Nephron (organoid): ENCODE measurements at regions not wholly inside any gene's neighbourhood (a gene's known extent, or its start where the extent isn't known, plus 50 kb on each side); places are given as distances from the start of the nearest gene placed in this dataset.

ENCODE experiments used
- H3K27ac Mint-ChIP-seq, 3 experiments: 2 replicates each; pipeline ENCODE4 v1.8.0; 2020; ENCODE audit warnings: mixed read lengths in 3 of 3, mild to moderate bottlenecking in 2 of 3, moderate library complexity in 1 of 3
- H3K27me3 Mint-ChIP-seq: 2 replicates; pipeline ENCODE4 v1.8.0; 2021; ENCODE audit warnings: low read depth, mild to moderate bottlenecking, moderate library complexity, mixed read lengths
- H3K36me3 Mint-ChIP-seq: 2 replicates; pipeline ENCODE4 v1.8.0; 2020; ENCODE audit warnings: low read depth, mixed read lengths
- H3K4me1 Mint-ChIP-seq: 2 replicates; pipeline ENCODE4 v1.8.0; 2020; ENCODE audit warnings: mixed read lengths
- H3K4me3 Mint-ChIP-seq, 3 experiments: 2 replicates each; pipeline ENCODE4 v1.8.0; 2020; ENCODE audit warnings: mild to moderate bottlenecking in 3 of 3, mixed read lengths in 3 of 3, moderate library complexity in 2 of 3
- H3K9me3 Mint-ChIP-seq: 2 replicates; pipeline ENCODE4 v1.8.0; 2020; ENCODE audit warnings: mixed read lengths
- TF ChIP-seq, protein P1 (sequence below), 3 experiments: fragments of 200-600 bp; sonication (generic); IDR thresholded peaks; one replicate each; pipeline ENCODE4 v1.5.0; 2021; ENCODE audit warnings: antibody characterized with exemption in 3 of 3; ENCODE audit not compliant: unreplicated experiment in 3 of 3

DNA sequence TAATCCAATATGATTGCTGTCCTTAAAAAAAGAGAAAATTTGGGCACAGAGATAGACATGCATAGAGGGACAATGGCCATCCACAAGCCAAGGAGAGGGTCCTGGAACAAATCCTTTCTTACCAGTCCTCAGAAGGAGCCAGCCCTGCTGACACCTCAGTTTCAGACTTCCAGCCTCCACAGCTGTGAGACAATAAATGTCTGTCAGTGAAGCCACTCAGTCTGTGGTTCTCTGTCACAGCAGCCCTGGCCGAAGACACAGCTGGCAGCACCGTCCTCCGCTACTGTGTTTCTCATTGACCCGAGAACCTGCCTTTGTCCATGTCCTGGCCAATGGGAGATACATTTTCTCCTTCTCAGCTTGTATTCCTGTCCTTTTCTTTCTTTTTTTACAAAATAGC is 207.9 kb downstream of the TM9SF2 start:
- no peaks in the 10 kb centered on the region for H3K36me3 Mint-ChIP-seq
- no peak overlapping the region for H3K27ac Mint-ChIP-seq
- no peaks in the 10 kb centered on the region for H3K27me3 Mint-ChIP-seq
- no peak overlapping the region for H3K4me3 Mint-ChIP-seq
- H3K9me3 Mint-ChIP-seq: no peaks in the 10 kb centered on the region
- no peaks in the 10 kb centered on the region for H3K4me1 Mint-ChIP-seq
- TF ChIP-seq, protein P1, sequence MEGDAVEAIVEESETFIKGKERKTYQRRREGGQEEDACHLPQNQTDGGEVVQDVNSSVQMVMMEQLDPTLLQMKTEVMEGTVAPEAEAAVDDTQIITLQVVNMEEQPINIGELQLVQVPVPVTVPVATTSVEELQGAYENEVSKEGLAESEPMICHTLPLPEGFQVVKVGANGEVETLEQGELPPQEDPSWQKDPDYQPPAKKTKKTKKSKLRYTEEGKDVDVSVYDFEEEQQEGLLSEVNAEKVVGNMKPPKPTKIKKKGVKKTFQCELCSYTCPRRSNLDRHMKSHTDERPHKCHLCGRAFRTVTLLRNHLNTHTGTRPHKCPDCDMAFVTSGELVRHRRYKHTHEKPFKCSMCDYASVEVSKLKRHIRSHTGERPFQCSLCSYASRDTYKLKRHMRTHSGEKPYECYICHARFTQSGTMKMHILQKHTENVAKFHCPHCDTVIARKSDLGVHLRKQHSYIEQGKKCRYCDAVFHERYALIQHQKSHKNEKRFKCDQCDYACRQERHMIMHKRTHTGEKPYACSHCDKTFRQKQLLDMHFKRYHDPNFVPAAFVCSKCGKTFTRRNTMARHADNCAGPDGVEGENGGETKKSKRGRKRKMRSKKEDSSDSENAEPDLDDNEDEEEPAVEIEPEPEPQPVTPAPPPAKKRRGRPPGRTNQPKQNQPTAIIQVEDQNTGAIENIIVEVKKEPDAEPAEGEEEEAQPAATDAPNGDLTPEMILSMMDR (IDR thresholded peaks at IDR 0.05; ENCODE audit: unreplicated experiment in 3 of 3): no peak

DNA sequence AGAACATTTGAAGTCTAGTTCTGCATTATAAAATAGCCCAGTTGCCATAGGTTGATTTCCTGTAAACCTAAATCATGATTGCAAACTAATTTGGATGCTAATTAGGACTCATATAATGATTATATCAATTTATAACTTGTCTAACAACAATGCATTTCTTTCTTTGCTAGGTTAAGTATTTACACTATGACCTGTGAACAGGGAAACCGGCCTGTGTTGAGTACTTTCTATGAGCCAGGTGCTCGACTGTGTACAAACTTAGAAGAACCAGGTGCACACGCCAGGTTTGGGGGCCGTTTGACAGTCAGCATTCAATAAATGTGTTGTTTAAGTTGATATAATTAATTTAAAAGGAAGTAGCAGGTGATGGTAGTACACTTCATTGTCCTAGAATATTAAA is 203.1 kb downstream of the TM9SF2 start:
- no peaks in the 10 kb centered on the region for H3K36me3 Mint-ChIP-seq
- peaks cover 8% of the 10 kb centered on the region for H3K27me3 Mint-ChIP-seq
- no peaks in the 10 kb centered on the region for H3K4me1 Mint-ChIP-seq
- H3K27ac Mint-ChIP-seq: no peak overlapping the region
- TF ChIP-seq, protein P1 (IDR thresholded peaks at IDR 0.05; ENCODE audit: unreplicated experiment in 3 of 3): no peak
- no peaks in the 10 kb centered on the region for H3K9me3 Mint-ChIP-seq
- H3K4me3 Mint-ChIP-seq: no peak overlapping the region

DNA sequence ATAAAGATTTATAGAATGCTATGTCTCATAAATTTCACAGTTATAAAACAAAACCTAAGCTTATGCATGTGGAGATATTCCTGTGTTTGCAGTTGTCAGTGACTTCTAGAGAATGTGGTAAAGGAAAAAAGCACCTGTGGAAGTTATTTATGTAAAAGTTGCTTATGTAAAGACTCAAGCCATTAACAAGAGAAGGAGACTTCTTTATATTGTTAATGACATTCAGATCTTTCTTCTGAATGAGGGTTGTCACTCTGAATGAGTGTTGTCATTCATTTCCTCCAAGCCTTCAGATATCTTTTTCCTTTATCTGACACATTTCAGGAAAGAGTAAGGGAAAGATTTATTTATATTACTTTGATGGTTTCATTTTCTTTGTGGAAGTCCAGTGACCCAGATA is 202.6 kb downstream of the TM9SF2 start:
- H3K36me3 Mint-ChIP-seq: no peaks in the 10 kb centered on the region
- H3K27me3 Mint-ChIP-seq: peaks cover 8% of the 10 kb centered on the region
- H3K4me3 Mint-ChIP-seq: no peak overlapping the region
- H3K9me3 Mint-ChIP-seq: no peaks in the 10 kb centered on the region
- H3K4me1 Mint-ChIP-seq: no peaks in the 10 kb centered on the region
- TF ChIP-seq, protein P1 (IDR thresholded peaks at IDR 0.05; ENCODE audit: unreplicated experiment in 3 of 3): no peak
- no peak overlapping the region for H3K27ac Mint-ChIP-seq

DNA sequence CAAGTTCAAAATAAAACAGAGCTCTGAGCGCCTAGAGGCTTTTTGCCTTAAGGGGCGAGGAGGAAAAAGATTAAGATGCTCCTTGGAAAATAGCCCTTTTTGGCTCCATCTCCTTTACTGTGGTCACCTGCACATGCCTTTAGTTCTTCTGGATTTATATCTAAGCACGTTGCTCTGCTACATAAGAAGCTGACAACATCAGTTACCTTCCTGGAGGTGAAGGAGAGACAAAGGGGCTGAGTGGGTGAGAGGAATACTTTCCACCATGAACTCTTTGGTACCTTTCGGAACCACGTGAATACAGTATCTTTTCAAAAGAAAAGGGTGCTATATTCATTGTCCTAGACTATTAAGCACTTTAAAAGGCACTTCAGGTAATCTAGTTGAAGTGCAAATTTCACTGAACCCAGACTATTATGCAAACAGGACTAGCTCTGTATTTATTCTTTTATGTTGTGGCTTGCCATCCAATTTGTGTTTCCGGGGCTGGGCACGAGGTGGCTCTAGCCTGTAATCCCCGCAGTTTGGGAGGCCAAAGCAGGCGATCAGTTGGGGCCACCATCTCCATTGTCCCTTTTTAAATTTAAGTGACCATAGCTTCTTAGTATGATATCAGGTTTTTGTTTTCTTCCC is 201.5 kb downstream of the TM9SF2 start:
- TF ChIP-seq, protein P1 (IDR thresholded peaks at IDR 0.05; ENCODE audit: unreplicated experiment in 3 of 3): no peak
- peaks cover 8% of the 10 kb centered on the region for H3K27me3 Mint-ChIP-seq

DNA sequence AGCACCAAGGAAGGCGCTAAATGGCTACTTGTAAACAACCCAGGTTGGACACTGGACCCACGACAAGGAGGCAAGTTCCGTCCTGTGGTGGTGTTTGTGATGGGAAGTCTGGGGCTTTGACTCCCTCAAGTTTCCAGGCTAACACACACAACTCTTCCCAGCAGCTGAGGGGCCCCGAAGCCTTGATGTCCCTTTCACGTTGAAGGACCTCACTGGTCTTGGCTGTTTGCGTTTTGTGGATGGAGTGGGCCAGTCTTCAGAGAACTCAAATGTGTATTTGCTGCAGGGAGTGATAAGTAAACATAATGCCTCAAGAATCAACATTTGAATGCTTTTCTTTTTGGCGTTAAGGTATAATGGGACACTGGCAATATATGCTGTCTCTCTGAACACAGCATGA is 199.2 kb downstream of the TM9SF2 start:
- Mint-ChIP-seq H3K4me3 (no peak overlapping the region), H3K27ac (no peak overlapping the region), H3K36me3 (no peaks in the 10 kb centered on the region), H3K4me1 (no peaks in the 10 kb centered on the region), H3K9me3 (no peaks in the 10 kb centered on the region), H3K27me3 (peaks cover 8% of the 10 kb centered on the region)
- TF ChIP-seq, protein P1 (IDR thresholded peaks at IDR 0.05; ENCODE audit: unreplicated experiment in 3 of 3): no peak

More for the DNA sequence above, 201.5 kb downstream of the TM9SF2 start:
- Mint-ChIP-seq H3K4me3 (no peak overlapping the region), H3K36me3 (no peaks in the 10 kb centered on the region), H3K4me1 (no peaks in the 10 kb centered on the region), H3K27ac (no peak overlapping the region), H3K9me3 (no peaks in the 10 kb centered on the region)

DNA sequence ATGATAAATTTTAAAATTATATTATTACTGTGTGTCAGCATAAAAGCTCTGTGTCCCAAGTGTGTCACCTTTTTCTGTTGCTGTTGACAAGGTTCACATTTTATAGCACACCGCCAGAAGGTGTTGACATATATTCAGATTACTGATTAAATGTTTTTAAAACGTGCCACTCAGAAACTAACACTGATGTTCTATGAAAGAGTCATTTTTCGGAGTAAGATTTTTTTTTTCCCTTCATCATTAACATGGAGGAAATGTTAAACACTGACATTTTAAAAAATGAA is 197.5 kb downstream of the TM9SF2 start:
- Mint-ChIP-seq H3K4me1 (no peaks in the 10 kb centered on the region), H3K4me3 (no peak overlapping the region), H3K27ac (no peak overlapping the region), H3K9me3 (no peaks in the 10 kb centered on the region), H3K27me3 (peaks cover 18% of the 10 kb centered on the region), H3K36me3 (no peaks in the 10 kb centered on the region)
- TF ChIP-seq, protein P1 (IDR thresholded peaks at IDR 0.05; ENCODE audit: unreplicated experiment in 3 of 3): no peak
